Heart left ventricle (tissue), 13 donors: ENCODE measurements at regions not wholly inside any gene's neighbourhood (a gene's known extent, or its start where the extent isn't known, plus 50 kb on each side); places are given as distances from the start of the nearest gene placed in this dataset.

Experiments
- POLR2A ChIP-seq, 2 donors: fragments of 450-650 bp; IDR thresholded peaks; one replicate each; pipeline ENCODE4 v1.6.1; 2017; ENCODE audit warnings: antibody characterized with exemption in 2 of 2, mild to moderate bottlenecking in 2 of 2, moderate library complexity in 2 of 2
- TF ChIP-seq, protein P1 (sequence below), 12 donors: fragments of 200-600 bp; sonication (generic) in 4 of 12; IDR thresholded peaks; one replicate each; pipeline versions ENCODE4 v1.5.0 to v1.8.0; 2018 to 2022; ENCODE audit warnings: antibody characterized with exemption in 12 of 12, mild to moderate bottlenecking in 5 of 12
- donor health status: ischemic (EF 13 %, LVEDD 7.1; RV severe dilation, severe dysfunction).
- donor health status: DM: no; HTN: yes; CAD: no.
- donor health status: DM: no; HTN: no; CAD: no.
- donor health status: ischemic (EF 25% LVEDD 6.9; RV normal size, moderate dysfunction).
- donor health status: ischemic (EF 25% LVEDD 5.7; RV mildly dilated, moderate dysfunction).
- donor health status: ischemic (EF 35%, LVEDD 5.7; RV mildly dilated, moderate dysfunction).
- donor health status: nonischemic (EF 11% LVEDD 7.7; RV severe dilation, severe dysfunction).
- donor health status: DM: yes; HTN: yes; CAD: no.
- donor health status: PGD.
- donor health status: ischemic (EF 29% LVEDD 5.4; RV normal size, mild dysfunction).
- donor health status: nonischemic (EF 23%, LVEDD 6.1; RV moderate dilation, normal function).

DNA sequence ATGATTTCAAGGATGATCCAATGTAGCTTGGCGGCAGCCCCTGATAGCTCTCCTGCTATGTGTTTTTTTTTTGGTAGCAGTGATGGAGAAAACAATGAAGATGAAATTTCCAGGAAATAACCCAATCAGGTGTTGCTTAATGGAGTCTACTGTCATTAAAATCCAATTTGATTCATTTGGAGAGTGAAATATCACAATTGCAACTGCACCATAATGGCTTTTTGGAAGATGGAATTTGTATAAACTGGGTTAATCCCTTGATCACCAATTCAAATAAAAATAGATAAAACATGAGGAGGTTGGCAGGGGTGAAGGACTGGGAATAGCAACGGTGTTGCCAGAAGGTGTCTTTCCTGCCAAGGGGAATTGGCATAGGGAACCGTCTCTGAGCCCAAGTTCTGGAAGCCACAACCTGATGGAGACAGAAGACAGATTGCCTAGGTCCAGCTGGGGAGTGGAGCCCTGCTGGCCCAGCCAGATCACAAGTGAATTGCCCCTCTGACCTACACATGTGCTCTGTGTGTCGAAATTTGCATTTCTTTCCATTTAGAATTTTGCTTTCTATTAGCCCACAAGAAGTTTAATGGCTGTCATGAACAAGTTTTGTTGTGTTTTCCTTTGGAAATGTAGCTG, 170.3 kb upstream of the SPRED2 start:
- TF ChIP-seq, protein P1, sequence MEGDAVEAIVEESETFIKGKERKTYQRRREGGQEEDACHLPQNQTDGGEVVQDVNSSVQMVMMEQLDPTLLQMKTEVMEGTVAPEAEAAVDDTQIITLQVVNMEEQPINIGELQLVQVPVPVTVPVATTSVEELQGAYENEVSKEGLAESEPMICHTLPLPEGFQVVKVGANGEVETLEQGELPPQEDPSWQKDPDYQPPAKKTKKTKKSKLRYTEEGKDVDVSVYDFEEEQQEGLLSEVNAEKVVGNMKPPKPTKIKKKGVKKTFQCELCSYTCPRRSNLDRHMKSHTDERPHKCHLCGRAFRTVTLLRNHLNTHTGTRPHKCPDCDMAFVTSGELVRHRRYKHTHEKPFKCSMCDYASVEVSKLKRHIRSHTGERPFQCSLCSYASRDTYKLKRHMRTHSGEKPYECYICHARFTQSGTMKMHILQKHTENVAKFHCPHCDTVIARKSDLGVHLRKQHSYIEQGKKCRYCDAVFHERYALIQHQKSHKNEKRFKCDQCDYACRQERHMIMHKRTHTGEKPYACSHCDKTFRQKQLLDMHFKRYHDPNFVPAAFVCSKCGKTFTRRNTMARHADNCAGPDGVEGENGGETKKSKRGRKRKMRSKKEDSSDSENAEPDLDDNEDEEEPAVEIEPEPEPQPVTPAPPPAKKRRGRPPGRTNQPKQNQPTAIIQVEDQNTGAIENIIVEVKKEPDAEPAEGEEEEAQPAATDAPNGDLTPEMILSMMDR (IDR thresholded peaks at IDR 0.05) = no peak
- no peak for TF ChIP-seq POLR2A (IDR thresholded peaks at IDR 0.05)
